IMR-90 (cell line): ENCODE measurements at regions not wholly inside any gene's neighbourhood (a gene's known extent, or its start where the extent isn't known, plus 50 kb on each side); places are given as distances from the start of the nearest gene placed in this dataset.

ENCODE experiments used
- ATAC-seq: fragments of 200-7000 bp; cut with Tn5 transposase; 2 replicates; pipeline ENCODE4 v1.9.1; 2020; ENCODE audit warnings: low read depth, mild to moderate bottlenecking, moderate library complexity
- BruUV-seq: library from RNA; stranded (reverse); fragments of 400-500 nt; replicated peaks from 2 replicates; lab custom pipeline; 2021; lab: Mats Ljungman, UMichigan
- CTCF ChIA-PET: fragments of 300-600 bp; formaldehyde crosslinking; extraction: SDS; loops from one replicate; lab custom pipeline; 2021; ENCODE audit warnings: antibody characterized with exemption; lab: Yijun Ruan, JAX
- POLR2A ChIA-PET: fragments of 300-600 bp; sonication (Branson Sonifier 250); formaldehyde crosslinking; loops from one replicate; lab custom pipeline; 2022; ENCODE audit warnings: antibody characterized with exemption; ENCODE audit not compliant: unreplicated experiment; lab: Charles Lee
- DNase-seq: peaks from one replicate; pipeline ENCODE4 v3.0.0; 2013
- H2AFZ ChIP-seq: replicated peaks from 2 replicates; pipeline ENCODE3; 2013; ENCODE audit warnings: low read length, mild to moderate bottlenecking; ENCODE audit not compliant: poor library complexity
- H2AK5ac ChIP-seq: 2 replicates; pipeline ENCODE4 v1.6.1; 2013; ENCODE audit warnings: low read depth, low read length, inconsistent platforms
- H2AK9ac ChIP-seq: replicated peaks from 2 replicates; pipeline ENCODE3; 2013; ENCODE audit warnings: mild to moderate bottlenecking, low read depth, low read length, moderate library complexity; ENCODE audit not compliant: poor library complexity
- H2BK120ac ChIP-seq: 2 replicates; pipeline ENCODE4 v1.6.1; 2013; ENCODE audit warnings: low read depth, low read length, inconsistent platforms
- H2BK15ac ChIP-seq: 3 replicates; pipeline ENCODE4 v1.6.1; 2013; ENCODE audit warnings: low read depth, low read length, inconsistent platforms
- H2BK20ac ChIP-seq: 2 replicates; pipeline ENCODE4 v1.6.1; 2013; ENCODE audit warnings: low read depth, mild to moderate bottlenecking, inconsistent platforms, low read length, moderate library complexity
- H2BK5ac ChIP-seq: 2 replicates; pipeline ENCODE4 v1.6.1; 2013; ENCODE audit warnings: mild to moderate bottlenecking, low read depth, low read length, inconsistent platforms; ENCODE audit not compliant: poor library complexity, severe bottlenecking
- H3K14ac ChIP-seq: replicated peaks from 2 replicates; pipeline ENCODE4 v1.6.1; 2013; ENCODE audit warnings: low read depth, low read length, inconsistent platforms
- H3K18ac ChIP-seq: 2 replicates; pipeline ENCODE4 v1.6.1; 2013; ENCODE audit warnings: low read depth, low read length, control low read depth
- H3K23ac ChIP-seq: 2 replicates; pipeline ENCODE4 v1.6.1; 2013; ENCODE audit warnings: low read depth, low read length, inconsistent platforms
- H3K27ac ChIP-seq: 2 replicates; pipeline ENCODE4 v1.5.1; 2013; ENCODE audit warnings: mild to moderate bottlenecking, control low read depth, low read length; ENCODE audit not compliant: insufficient read depth
- H3K27me3 ChIP-seq: 2 replicates; pipeline ENCODE4 v1.6.1; 2013; ENCODE audit warnings: low read length; ENCODE audit not compliant: control insufficient read depth, insufficient read depth
- H3K36me3 ChIP-seq: 2 replicates; pipeline ENCODE4 v1.6.1; 2013; ENCODE audit warnings: low read length, mixed read lengths; ENCODE audit not compliant: control insufficient read depth, insufficient read depth
- H3K4ac ChIP-seq: 2 replicates; pipeline ENCODE4 v1.6.1; 2013; ENCODE audit warnings: low read depth, low read length, inconsistent platforms
- H3K4me1 ChIP-seq: 2 replicates; pipeline ENCODE4 v1.6.1; 2013; ENCODE audit warnings: low read length, mixed read lengths; ENCODE audit not compliant: control insufficient read depth, insufficient read depth
- H3K4me2 ChIP-seq: 2 replicates; pipeline ENCODE4 v1.6.1; 2013; ENCODE audit warnings: low read depth, mild to moderate bottlenecking, control low read depth, low read length, moderate library complexity
- H3K4me3 ChIP-seq: 2 replicates; pipeline ENCODE4 v1.5.1; 2013; ENCODE audit warnings: low read depth, mild to moderate bottlenecking, control low read depth, low read length, moderate library complexity; ENCODE audit not compliant: insufficient read depth
- H3K56ac ChIP-seq: 2 replicates; pipeline ENCODE4 v1.6.1; 2013; ENCODE audit warnings: low read length, inconsistent platforms; ENCODE audit not compliant: insufficient read depth; ENCODE audit errors: extremely low read depth
- H3K79me1 ChIP-seq, 2 experiments: 2 replicates each; pipeline ENCODE4 v1.6.1; 2013; ENCODE audit warnings: low read length in 2 of 2, inconsistent platforms in 1 of 2, low read depth in 1 of 2
- H3K9ac ChIP-seq: 2 replicates; pipeline ENCODE4 v1.6.1; 2013; ENCODE audit warnings: low read depth, low read length, control low read depth
- H3K9me1 ChIP-seq: 2 replicates; pipeline ENCODE4 v1.6.1; 2013; ENCODE audit warnings: low read length, inconsistent platforms; ENCODE audit not compliant: insufficient read depth
- H3K9me3 ChIP-seq: 2 replicates; pipeline ENCODE4 v1.6.1; 2013; ENCODE audit warnings: low read length; ENCODE audit not compliant: control insufficient read depth, insufficient read depth
- H4K20me1 ChIP-seq: 2 replicates; pipeline ENCODE4 v1.6.1; 2013; ENCODE audit warnings: low read length, inconsistent platforms; ENCODE audit not compliant: insufficient read depth
- H4K5ac ChIP-seq: 2 replicates; pipeline ENCODE4 v1.6.1; 2013; ENCODE audit warnings: mild to moderate bottlenecking, low read depth, low read length, control low read depth
- H4K8ac ChIP-seq, 2 experiments: 2 replicates each; pipeline ENCODE4 v1.6.1; 2013; ENCODE audit warnings: low read depth in 2 of 2, low read length in 2 of 2, control low read depth in 1 of 2, inconsistent platforms in 1 of 2
- H4K91ac ChIP-seq: 2 replicates; pipeline ENCODE4 v1.6.1; 2013; ENCODE audit warnings: low read depth, low read length, inconsistent platforms; ENCODE audit not compliant: insufficient read depth
- MXI1 ChIP-seq: IDR thresholded peaks from 2 replicates; pipeline ENCODE4 v1.6.1; 2012; ENCODE audit warnings: low read depth, mild to moderate bottlenecking, low read length, moderate library complexity, borderline replicate concordance
- NFE2L2 ChIP-seq: fragments of 150-350 bp; IDR thresholded peaks from 2 replicates; pipeline ENCODE4 v1.6.1; 2016; ENCODE audit warnings: low read depth, mild to moderate bottlenecking, low read length
- POLR2A ChIP-seq: IDR thresholded peaks from 2 replicates; pipeline ENCODE4 v1.6.1; 2012; ENCODE audit warnings: mild to moderate bottlenecking, low read depth, low read length
- RCOR1 ChIP-seq: IDR thresholded peaks from 2 replicates; pipeline ENCODE4 v1.6.1; 2012; ENCODE audit warnings: mild to moderate bottlenecking, low read length, improper control_type of control experiment; ENCODE audit not compliant: insufficient replicate concordance
- RFX5 ChIP-seq: IDR thresholded peaks from 2 replicates; pipeline ENCODE4 v1.8.0; 2012; ENCODE audit warnings: low read depth, mild to moderate bottlenecking, low read length, moderate library complexity
- WGBS, 2 experiments: methylation state at CpG; one replicate each; pipeline versions ENCODE4 v1.1.5 to v1.1.7; 2013; ENCODE audit warnings: missing lambda C conversion rate in 2 of 2; ENCODE audit not compliant: insufficient read length in 1 of 2; ENCODE audit errors: extremely low coverage in 2 of 2; 5-methylcytosine and 5-hydroxymethylcytosine counted together
- dilution Hi-C: fragments of 300-500 bp; cut with HindIII; formaldehyde crosslinking; loops from one replicate; pipeline ENCODE4 v1.14.3; 2018; ENCODE audit warnings: low sequenced_read_pairs; ENCODE audit not compliant: unreplicated experiment
- in situ Hi-C: fragments of 300-500 bp; cut with MboI; formaldehyde crosslinking; loops from 3 replicates; pipeline ENCODE4 v1.14.3; 2019; ENCODE audit warnings: low sequenced_read_pairs, inconsistent platforms, mixed read lengths
- intact Hi-C: fragments of 100-400 bp; cut with micrococcal nuclease; formaldehyde crosslinking; loops from 2 replicates; pipeline ENCODE4 v1.10.0; 2022
- TF ChIP-seq, protein P1 (sequence below): conservative IDR thresholded peaks from 2 replicates; pipeline ENCODE4 v1.5.1; 2012; ENCODE audit warnings: mild to moderate bottlenecking, low read depth, low read length, improper control_type of control experiment

DNA sequence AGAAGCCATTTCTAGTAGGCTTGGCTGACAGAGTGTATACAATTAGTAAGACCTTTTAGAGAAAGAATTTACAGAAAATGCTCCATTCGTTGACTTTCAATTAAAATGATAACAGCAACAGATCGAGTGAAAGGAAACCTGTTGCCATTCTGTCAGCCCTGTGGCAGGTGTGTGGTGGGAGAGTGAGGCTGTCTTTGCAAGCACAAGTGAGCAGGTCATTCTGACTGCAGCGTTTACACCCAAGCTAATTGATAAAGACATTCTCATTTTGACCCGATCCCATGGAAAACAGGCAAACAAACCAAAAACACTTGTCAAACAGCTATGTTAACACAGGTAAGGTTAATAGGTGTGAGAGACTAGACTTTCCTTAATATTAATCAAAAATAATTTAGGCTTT lies 257.3 kb downstream of the PTBP2 start:
- CTCF ChIA-PET: no interaction called here
- dilution Hi-C loops: no loop called here

More for the DNA sequence above, 257.3 kb downstream of the PTBP2 start:
- DNase-seq (no peak), ATAC-seq (no peak)
- H3K27me3 ChIP-seq: no peaks in the 10 kb centered on the region; the same call in 1 of the 2 replicates
- in situ Hi-C loops (no loop called here), intact Hi-C loops (no loop called here)
- H3K27ac ChIP-seq: no peak overlapping the region
- H3K23ac ChIP-seq: no peak overlapping the region
- no peaks in the 10 kb centered on the region for H3K9me1 ChIP-seq
- H2AFZ ChIP-seq: no peak overlapping the region
- TF ChIP-seq RCOR1 (no peak), POLR2A (no peak), NFE2L2 (no peak), MXI1 (no peak), RFX5 (no peak)
- TF ChIP-seq, protein P1, sequence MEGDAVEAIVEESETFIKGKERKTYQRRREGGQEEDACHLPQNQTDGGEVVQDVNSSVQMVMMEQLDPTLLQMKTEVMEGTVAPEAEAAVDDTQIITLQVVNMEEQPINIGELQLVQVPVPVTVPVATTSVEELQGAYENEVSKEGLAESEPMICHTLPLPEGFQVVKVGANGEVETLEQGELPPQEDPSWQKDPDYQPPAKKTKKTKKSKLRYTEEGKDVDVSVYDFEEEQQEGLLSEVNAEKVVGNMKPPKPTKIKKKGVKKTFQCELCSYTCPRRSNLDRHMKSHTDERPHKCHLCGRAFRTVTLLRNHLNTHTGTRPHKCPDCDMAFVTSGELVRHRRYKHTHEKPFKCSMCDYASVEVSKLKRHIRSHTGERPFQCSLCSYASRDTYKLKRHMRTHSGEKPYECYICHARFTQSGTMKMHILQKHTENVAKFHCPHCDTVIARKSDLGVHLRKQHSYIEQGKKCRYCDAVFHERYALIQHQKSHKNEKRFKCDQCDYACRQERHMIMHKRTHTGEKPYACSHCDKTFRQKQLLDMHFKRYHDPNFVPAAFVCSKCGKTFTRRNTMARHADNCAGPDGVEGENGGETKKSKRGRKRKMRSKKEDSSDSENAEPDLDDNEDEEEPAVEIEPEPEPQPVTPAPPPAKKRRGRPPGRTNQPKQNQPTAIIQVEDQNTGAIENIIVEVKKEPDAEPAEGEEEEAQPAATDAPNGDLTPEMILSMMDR: no peak
- no peak overlapping the region for H4K91ac ChIP-seq
- POLR2A ChIA-PET: no interaction called here
- H3K4me3 ChIP-seq: no peak overlapping the region
- no peaks in the 10 kb centered on the region; the same call in 1 of the 2 replicates for H3K4me1 ChIP-seq
- H4K8ac ChIP-seq: no peak overlapping the region
- no CpG with 5 or more reads among the region's 4 CpGs for WGBS, 2 experiments
- no peak overlapping the region for H2BK20ac ChIP-seq
- no TSS peak for BruUV-seq
- H3K79me1 ChIP-seq: no peaks in the 10 kb centered on the region
- no peak overlapping the region for H3K9ac ChIP-seq
- H3K56ac ChIP-seq: no peak overlapping the region
- no peak overlapping the region for H2AK5ac ChIP-seq
- H2BK5ac ChIP-seq: no peak overlapping the region
- H3K36me3 ChIP-seq: no peaks in the 10 kb centered on the region
- no peak overlapping the region for H4K5ac ChIP-seq
- no peaks in the 10 kb centered on the region for H3K9me3 ChIP-seq
- no peak overlapping the region for H2BK120ac ChIP-seq
- no peaks in the 10 kb centered on the region for H4K20me1 ChIP-seq
- no peak overlapping the region for H3K4me2 ChIP-seq
- no peak overlapping the region for H3K4ac ChIP-seq
- no peak overlapping the region for H3K14ac ChIP-seq
- H3K18ac ChIP-seq: no peak overlapping the region
- no peak overlapping the region for H2AK9ac ChIP-seq
- no peak overlapping the region for H2BK15ac ChIP-seq
